ENCODE measurements at regions not wholly inside any gene's neighbourhood (a gene's known extent, or its start where the extent isn't known, plus 50 kb on each side); places are given as distances from the start of the nearest gene placed in this dataset.

DNA sequence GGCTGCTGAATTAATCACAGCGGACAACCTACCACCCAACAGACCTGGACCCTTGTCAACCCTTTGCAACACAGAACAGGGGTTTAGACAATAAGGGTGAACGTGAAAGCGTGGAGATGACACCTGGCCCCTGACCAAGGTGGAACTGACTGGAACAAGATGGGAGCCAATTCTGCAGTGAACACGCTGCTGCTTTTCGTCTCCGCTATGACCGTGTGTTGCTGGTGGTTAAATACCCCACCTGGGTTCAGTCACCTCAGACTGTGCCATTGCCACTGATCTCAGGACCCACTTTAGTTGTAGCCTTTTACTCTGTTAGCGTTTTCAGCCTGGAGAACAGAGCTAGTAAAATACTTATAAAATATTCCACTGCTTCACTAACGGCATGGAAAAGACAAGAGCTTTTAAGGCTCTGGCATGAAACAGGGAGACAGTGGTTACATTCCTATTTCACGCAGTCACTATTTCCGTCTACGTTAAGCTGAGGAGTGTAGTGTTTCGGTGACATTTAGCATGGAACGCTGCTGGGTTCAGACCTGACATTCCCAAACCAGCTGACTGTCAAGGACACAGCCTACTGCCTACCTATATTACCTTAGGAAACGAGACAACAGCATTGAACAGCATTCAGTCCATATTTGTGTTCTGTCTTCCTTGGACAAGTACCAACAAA, 119.5 kb upstream of the PRSS1 start:
- TF ChIP-seq, protein P1, sequence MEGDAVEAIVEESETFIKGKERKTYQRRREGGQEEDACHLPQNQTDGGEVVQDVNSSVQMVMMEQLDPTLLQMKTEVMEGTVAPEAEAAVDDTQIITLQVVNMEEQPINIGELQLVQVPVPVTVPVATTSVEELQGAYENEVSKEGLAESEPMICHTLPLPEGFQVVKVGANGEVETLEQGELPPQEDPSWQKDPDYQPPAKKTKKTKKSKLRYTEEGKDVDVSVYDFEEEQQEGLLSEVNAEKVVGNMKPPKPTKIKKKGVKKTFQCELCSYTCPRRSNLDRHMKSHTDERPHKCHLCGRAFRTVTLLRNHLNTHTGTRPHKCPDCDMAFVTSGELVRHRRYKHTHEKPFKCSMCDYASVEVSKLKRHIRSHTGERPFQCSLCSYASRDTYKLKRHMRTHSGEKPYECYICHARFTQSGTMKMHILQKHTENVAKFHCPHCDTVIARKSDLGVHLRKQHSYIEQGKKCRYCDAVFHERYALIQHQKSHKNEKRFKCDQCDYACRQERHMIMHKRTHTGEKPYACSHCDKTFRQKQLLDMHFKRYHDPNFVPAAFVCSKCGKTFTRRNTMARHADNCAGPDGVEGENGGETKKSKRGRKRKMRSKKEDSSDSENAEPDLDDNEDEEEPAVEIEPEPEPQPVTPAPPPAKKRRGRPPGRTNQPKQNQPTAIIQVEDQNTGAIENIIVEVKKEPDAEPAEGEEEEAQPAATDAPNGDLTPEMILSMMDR (IDR thresholded peaks at IDR 0.05; ENCODE audit: insufficient read depth, low read length), result no peak
- TF ChIP-seq GABPA (IDR thresholded peaks at IDR 0.05; ENCODE audit: low read depth), result no peak
